SK-N-DZ (cell line): ENCODE measurements at regions not wholly inside any gene's neighbourhood (a gene's known extent, or its start where the extent isn't known, plus 50 kb on each side); places are given as distances from the start of the nearest gene placed in this dataset.
A peak's percentile ranks its signal among the peaks of the same experiment; 100 is the strongest.

Experiments used
- DNase-seq: peaks from one replicate; pipeline ENCODE4 v3.0.0-alpha.2; 2015; ENCODE audit warnings: low spot score

DNA sequence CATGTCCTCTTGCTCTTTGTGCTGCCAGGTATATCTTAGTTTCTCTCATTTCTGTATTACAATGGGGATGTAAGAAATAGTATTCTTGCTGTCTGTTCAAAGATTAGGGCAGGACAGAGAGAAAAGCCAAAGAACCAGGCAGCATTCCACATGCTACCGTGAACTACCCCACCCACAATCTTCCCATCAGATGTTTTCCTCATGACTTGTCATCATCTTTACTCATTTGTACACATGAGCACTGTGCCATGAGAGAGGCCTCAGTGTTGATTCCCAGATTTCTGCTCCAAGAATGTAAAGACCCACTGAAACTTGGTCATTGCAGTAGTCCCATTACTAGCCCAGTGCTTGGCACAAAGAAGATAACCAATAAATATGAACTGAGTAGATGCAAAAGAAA lies 354.6 kb upstream of the RASGEF1B start:
- DNase-seq = no peak

DNA sequence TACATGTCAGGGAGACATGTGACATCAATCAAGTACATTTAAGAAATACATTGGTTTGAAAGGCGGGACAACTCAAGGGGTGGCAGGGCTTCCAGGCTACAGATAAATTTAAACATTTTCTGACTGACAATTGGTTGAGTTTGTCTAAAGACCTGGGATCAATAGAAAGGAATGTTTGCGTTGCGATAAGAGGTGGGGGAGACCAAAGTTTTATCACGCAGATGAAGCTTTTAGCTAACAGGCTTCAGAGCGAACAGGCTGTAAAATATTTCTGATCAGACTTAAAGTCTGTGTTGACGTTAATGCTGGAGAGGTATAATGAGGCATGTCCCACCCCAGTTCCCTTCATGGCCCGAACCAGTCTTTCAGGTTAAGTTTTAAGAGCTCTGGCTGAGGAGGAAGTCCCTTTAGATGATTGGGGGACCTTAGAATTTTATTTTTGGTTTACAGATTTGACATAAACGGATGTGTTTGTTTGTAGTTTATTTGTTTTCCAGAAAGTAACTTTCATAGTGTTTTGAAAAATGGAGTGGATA lies 346.7 kb upstream of the RASGEF1B start:
- DNase-seq = no peak

DNA sequence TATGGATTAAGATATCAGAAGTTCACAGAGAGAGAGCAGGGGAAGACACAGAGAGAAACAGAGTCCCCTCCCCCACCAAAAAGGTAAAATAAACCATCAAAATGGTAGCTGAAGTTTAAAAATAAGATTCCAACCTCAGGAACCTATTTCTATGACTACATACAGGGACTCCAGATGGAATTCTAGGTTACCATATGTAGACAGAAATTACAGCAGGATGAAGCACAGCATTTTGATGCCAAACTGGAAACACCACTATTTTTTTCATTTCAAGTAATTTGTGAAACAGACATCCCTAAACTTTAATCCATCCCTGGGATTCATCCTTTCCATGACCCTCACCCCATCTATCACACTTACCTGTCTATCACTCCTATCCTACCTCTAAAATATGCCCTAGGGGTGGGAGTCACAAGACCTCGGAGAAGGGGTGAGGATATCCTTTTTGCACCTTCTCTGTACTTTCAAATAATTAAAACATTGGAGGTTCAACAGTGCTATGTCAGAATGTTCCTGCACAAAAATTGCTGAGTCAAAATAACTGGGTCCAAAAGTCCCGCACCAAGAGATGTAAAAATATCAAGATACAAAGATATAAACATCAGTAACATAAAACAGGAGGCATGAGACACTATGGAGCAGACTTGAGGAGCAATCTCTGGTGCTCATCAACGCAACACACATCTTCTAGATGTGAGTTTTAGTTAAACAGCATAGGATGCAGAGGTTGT lies 344.5 kb upstream of the RASGEF1B start:
- DNase-seq = no peak

DNA sequence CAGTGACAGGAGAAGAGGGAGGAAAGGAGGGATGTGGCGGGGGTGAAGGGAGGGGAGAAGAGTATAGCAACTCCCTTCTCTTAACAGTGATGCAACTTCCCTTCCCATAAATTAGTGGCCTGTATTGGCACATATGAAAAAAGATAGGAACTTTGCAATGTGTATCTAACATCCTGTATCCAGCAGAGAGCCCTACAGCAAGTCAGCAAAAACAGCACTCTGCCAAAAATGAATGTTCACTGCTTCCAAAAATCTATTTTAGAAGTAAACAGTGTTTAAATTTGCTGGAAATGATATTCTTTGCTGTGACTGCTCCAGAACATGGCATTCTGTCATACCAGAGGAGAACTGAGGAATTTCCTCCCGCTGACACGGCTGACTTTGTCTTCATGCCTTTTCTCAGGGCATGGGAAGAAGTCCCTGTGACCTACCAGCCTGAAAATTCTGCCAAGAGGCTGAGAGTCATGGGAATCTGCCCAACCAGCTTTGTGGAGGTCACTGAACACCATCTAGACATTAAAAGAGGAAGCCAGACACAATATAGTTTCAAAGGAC lies 343.4 kb upstream of the RASGEF1B start:
- no peak for DNase-seq

DNA sequence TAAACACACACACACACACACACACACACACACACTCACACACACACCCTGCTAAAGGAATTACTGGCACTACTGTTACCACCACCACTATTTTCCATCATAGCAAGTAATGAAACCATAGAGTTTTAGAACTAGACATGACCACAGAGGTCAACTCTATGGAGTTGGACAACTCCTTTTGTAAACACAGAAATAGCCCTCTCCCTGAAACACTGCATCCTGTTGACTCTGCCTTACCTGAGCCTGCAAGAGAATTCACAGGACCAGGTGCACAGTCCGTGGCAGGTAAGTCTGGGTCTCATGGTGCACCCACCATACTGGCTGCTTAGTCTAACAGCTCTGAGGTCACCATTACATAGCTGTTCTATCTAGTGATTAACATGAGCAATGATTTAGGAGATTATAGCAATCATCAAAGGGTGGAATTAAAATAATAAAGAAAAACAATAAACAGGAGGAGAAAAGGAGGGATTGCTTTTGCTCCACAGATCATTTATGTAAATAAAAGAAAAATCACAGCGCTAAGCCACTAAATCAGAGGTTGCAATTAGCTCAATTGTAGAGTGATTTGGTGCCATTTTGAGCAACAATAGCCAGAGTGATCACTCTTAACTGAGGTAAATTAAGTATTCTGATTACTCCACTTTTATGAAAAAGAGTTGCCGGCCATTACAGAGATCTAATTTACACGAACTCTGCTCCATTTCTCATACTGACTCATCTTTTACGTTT lies 340.0 kb upstream of the RASGEF1B start:
- DNase-seq = no peak

DNA sequence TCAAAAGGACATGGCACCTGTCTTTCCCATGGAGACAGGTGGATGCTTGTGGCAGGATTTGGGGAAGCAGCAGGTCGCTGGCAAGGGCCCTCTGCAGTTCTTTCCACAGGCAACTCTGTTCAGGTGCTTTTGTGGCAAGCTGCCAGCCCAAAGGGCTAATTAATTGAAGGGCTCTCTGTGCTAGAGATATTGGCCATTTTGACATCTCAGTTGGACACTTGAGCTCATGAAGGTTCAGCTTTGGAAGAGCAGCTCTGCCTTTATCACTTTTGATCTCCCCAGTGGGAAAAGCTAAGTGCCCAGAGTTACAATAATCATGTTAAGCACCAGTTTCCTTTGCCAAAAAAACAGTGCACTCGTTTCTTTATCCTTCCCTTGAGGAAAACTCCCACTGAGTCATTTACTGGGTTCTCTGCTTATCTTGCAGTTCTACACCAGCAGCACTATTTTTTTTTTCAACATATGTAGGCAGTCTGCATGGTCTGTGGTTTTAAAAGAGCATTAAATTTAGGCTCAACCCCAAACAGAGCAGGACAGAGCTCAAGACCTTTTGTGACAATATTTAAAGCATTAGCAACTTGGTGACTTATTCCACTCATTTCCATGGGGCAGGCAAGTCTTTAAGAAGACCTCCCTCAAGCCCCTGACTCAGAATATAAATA lies 336.4 kb upstream of the RASGEF1B start:
- peak; percentile 4 for DNase-seq

DNA sequence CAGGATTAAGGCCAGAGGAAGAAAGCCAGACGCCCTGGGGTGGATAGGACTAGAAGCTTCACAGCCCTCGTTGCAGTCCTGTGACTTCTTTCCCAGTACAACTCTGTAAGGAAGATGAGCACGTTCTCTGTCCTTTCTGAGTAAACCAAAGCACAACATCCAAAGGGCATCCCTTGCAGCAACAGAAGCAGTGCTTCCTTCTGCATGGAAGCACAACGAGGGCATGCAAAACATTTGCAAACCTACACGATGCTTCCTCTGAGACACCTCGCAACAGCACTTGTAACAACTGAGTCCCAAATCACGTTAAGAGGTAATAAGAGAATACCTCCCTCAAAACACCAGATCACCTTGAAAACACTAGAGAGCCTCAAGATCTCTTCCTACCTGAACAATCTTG lies 335.7 kb upstream of the RASGEF1B start:
- DNase-seq = no peak

DNA sequence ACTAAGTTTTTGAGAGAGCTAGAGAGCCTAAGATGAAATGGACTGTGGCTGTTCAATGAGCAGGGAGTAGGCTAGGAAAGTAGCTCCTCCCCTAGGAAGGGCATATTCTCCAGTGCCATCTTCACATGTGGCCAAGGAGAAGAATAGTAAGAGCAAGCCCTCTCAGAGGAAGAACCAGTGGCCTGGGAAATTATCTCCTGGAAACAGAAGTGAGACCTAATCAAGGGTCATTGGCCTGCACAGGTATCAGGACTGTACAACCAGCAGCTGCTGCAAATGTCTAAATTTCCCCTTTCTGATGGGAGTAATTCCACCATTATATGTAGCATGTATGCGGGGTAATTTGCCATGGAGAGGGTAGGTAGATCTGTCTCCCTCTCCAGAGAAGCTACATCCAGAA lies 334.8 kb upstream of the RASGEF1B start:
- no peak for DNase-seq

DNA sequence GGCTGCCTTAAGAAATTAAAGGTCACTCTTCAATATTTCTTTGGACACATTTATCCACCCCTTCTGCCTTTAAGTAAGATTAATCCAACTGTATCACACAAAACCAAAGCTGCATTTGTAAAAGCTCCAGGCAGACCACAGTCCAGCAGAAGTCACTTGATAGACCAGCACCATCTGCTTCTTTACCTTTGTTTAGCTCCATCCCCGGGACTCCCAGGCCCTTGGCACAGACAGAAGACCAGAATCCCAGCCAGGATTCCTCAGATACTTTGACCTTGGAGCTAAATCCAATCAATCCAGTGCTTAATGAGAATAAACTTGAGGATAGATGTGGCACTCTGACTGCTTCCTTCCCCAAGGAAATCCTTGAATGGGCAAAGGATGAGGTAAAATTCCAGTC lies 333.1 kb upstream of the RASGEF1B start:
- no peak for DNase-seq

DNA sequence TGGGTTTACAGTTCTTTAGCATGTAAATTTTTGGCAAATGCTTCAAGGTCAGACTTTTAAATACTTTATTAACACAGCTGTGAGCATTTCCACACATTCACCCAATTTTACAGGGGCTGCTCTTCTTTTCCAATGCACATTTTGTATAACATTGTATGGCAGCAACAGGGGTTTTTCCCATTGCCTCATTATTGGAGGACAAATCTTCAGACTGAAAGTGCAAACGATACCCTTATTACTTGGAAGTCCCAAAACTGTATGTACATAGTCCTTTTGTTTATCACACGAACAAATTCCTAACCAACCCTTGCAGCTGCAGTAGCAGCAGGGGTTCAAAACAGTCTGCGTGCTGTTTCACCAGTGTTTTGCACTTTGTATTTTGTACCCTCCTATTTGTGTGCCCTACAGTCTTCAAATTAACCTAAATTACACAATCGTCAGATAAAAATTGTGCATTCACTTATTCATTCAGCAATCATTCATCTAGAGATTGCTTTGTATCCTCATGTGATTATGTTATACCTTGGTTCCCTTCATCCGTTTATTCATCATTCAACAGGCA lies 330.7 kb upstream of the RASGEF1B start:
- DNase-seq = no peak

DNA sequence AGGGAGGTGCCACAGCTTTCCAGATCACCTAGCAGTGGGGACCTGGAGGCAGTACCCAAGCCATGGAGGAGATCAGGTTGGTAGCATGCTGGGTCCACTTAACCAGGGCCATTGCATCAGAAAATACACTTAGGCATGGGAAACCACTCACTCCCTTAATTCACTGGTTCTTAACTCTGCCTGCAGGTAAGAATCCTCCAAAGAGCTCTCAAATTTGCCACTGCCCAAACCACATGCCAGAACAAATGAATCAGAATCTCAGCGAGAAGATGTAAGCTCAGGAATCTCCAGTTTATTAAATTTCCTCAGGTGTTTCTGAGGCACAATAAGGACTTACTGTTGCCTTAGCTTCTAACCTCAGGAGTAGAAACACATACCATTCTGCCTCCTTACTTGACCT lies 327.7 kb upstream of the RASGEF1B start:
- no peak for DNase-seq

DNA sequence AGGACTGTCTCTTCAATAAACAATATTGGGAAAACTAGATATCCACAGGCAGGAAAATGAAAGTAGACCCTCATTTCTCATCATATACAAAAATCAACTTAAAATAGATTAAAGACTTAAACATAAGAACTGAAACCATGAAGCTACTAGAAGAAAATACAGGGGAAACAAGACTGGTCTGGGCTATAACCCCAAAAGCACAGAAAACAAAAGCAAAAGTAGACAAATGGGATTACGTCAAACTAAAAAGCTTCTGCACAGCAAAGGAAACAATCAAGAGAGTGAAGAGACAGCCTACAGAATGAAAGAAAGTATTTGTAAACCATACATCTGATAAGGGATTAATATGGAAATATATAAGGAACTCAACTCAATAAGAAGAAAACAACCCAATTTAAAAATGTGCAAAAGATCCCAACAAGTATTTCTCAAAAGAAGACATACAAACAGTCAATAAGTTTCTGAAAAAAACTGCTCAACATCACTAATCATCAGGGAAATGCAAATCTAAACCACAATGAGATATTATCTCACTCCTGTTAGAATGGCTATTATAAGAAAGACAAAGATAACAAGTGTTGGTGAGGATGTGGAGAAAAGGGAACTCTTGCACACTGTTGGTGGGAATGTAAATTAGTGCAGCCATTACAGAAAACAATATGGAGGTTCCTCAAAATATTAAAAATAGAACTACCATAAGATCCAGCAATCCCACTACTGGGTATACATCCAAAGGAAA lies 325.3 kb upstream of the RASGEF1B start:
- DNase-seq = no peak

DNA sequence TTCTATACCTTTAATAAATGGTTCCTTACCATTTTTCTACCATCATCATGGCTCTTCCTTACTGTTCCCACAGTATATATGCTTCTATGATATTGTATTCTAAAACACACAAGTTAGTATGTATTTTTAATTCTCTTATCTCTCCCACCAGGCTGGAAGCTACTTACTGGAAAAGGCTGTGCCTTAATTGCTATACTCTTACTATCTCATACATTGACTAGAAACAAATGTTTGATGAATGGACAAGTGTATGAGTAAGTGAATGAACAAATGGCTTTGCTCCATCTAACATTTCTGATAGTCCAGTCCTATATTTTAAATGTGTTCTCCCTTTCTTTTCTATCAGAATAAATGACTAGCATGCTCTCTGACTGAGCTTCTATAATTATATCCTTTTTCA lies 320.8 kb upstream of the RASGEF1B start:
- no peak for DNase-seq

DNA sequence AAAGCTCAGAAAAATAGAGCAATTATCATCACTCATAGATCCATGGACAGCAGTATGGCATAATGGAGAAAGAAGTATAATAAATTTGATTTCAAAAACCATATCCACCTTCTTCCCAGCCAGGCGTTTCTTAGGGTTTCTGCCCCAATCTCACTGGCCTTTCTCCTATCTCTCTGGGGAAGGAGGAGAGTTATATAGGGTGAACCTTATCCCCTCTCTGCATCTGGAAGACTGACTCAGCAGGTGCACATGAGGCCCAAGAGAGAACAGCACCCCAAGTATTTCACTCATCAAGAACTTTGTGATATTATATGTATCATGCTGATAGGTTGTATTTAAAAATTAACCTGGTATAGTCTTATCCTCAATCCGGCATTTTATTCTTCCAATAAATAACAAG lies 318.8 kb upstream of the RASGEF1B start:
- DNase-seq = no peak

DNA sequence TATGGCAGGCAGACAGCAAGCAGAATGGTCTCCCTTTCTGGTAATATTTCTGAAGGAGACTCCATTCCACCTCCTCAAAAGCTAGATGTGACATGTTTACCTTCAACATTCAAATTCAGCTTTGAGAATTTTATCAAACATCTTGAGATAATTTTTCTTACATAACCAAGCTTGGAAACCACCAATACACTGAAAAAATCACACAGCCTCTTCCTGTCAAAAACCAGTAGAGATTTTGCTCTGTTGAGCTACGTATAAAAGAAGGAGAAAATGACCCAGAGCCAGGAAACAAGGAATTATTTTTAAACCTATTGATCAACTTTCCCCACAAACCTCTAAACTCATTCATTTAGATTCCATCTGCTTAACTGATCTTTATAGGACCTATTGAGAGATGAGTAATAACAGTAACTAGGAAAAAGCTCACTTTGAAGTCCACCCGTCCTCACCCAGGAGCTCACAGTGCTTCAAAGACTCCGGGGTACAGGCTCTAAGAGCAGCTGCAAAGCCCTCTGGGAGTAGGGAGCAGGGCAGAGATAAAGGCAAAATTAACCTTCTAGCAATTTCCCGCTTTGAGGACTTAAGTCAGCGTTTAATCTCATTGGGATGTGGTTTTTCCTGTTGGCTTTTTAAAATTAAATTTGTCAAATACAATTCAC lies 318.2 kb upstream of the RASGEF1B start:
- DNase-seq = no peak

DNA sequence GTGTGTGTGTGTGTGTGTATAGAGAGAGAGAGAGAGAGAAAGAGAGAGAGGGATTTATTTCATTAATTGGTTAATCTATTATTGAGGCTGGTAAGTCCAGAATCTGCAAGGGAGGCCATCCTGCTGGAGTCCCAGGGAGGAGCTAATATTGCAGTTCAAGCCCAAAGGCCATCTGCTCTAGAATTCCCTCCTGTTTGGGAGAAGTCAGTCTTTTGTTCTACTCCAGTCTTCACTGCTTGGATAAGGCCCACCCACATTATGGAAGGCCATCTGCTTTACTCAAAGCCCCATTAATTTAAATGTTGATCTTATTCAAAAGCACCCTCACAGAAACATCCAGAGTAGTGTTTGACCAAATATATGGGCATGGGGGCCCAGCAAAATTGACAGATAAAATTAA lies 317.5 kb upstream of the RASGEF1B start:
- DNase-seq = no peak

DNA sequence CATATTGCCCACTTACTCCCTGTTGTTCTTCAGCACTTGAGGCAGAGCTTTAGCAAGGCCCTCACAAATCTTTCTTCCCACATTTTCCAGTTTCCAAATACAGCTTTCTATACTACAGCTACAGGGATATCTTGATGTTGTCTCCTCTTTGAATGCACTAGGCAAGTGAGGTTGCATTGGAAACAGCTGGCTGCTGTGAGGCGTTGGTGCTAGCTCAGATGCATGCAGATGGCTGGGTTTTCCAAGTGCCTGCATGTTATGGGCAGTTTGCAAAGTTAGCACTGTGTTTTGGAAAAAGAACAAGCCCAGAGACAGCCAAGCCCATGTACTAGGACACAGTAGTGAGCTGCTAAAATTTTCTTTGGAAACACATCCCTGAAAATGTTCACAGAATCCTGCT lies 315.1 kb upstream of the RASGEF1B start:
- no peak for DNase-seq

DNA sequence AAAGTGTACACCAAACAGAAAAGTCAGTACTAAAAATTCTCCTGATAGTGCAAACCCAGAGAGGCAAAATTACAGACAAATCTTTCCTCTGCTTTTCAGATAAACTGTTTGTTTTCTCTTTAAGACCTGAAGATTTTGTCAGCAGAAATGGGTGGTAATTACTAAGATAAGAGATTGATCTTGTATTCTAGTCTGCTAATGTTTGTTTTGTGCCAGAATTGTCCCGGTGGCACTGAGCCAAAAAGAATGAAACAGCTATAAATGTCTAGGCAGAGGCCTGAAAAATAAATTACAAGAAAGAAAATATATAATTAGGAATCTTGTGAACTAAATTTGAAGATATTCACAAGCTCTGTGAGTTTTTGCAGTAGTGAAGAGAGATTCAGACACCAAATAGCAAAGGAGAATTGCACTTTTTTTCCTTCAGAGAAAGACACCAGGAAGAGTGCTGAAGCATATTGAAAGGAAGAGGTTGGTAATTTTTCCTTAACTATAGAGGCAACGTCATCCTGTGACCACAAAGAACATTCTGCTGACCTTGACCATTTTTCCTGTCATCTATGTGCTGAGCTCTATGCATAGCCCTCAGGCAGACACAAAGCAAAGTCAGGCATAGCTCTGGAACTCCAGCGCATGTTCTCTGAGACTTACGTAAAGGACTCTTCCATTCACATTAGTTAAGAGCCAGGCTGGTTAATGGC lies 314.5 kb upstream of the RASGEF1B start:
- no peak for DNase-seq

DNA sequence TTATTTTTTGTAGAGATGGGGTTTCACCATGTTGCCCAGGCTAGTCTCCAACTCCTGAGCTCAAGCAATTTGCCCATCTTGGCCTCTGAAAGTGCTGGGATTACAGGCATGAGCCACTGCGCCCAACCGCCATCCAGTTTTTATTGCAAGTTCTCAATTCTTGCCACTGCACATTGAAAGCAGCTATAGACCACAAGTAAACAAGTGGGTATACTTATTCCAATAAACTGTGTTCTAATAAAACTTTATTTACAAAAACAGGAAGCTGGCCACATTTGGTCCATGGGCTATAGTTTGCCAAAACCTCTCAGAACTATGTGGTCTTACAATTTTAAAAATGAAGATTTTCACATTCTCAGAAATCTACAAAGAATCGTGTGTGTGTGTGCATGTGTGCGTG lies 313.6 kb upstream of the RASGEF1B start:
- DNase-seq = no peak

DNA sequence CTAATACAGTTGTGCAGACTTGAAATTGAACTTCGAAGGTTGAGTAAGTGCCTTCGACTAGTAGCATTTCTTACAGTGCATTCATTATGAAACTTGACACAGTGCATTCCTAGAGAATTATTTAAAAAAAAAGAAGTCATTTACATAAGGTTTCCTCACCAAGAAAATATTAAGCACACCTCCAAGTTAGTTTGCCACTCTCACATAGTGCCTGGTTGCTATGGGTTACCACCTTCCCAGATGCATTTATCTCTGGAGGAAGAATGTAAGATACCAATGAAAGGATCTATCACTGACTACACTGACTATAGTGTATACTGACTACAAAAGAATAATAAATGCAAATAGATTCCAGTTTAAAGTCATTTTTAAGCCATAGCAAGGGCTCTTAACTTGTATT lies 311.9 kb upstream of the RASGEF1B start:
- no peak for DNase-seq
